RWPE1 (cell line): ENCODE measurements at regions not wholly inside any gene's neighbourhood (a gene's known extent, or its start where the extent isn't known, plus 50 kb on each side); places are given as distances from the start of the nearest gene placed in this dataset.

Experiments
- CTCF ChIA-PET: fragments of 350-600 bp; sonication (Branson Sonifier 250); formaldehyde crosslinking; extraction: SDS; loops from one replicate; lab custom pipeline; 2021; lab: Yijun Ruan, JAX
- POLR2A ChIA-PET: fragments of 400-600 bp; formaldehyde crosslinking; extraction: SDS; loops from one replicate; lab custom pipeline; 2020; ENCODE audit warnings: antibody characterized with exemption; ENCODE audit not compliant: low non-redundant PET; lab: Yijun Ruan, JAX
- DNase-seq: peaks from one replicate; pipeline ENCODE4 v3.0.0; 2012; ENCODE audit warnings: low spot score
- H3K27ac ChIP-seq: fragments of 450-650 bp; 2 replicates; pipeline ENCODE4 v1.5.1; 2017
- CTCF ChIP-seq: fragments of 450-650 bp; conservative IDR thresholded peaks from 2 replicates; pipeline ENCODE4 v1.5.1; 2017; ENCODE audit warnings: low read depth, mild to moderate bottlenecking

GRCh38 chr6:159615918-159616317, 77.1 kb downstream of the SOD2 start:
- ChIA-PET CTCF (no interaction called here), POLR2A (no interaction called here)
- no peak overlapping the region for H3K27ac ChIP-seq
- TF ChIP-seq CTCF = no peak
- DNase-seq = no peak

GRCh38 chr6:159610881-159611280, 82.2 kb downstream of the SOD2 start:
- no peak for TF ChIP-seq CTCF
- ChIA-PET CTCF (no interaction called here), POLR2A (no interaction called here)
- no peak overlapping the region for H3K27ac ChIP-seq
- DNase-seq = no peak

GRCh38 chr6:159609652-159610178, 83.3 kb downstream of the SOD2 start:
- H3K27ac ChIP-seq = no peak overlapping the region
- POLR2A ChIA-PET = no interaction called here
- TF ChIP-seq CTCF = no peak
- no peak for DNase-seq
- CTCF ChIA-PET = no interaction called here

- ChIA-PET POLR2A (no interaction called here), CTCF (no interaction called here)
- TF ChIP-seq CTCF = peak; percentile 29; the same call in 1 of the 2 replicates
- H3K27ac ChIP-seq = no peak overlapping the region
- DNase-seq = peak; percentile 48
These were observed 83.9 kb downstream of the SOD2 start for GRCh38 chr6:159608961-159609651.

- no peak for TF ChIP-seq CTCF
- DNase-seq = no peak
- ChIA-PET CTCF (no interaction called here), POLR2A (no interaction called here)
- H3K27ac ChIP-seq = no peak overlapping the region
These were observed 86.3 kb downstream of the SOD2 start for GRCh38 chr6:159606786-159607185.

- TF ChIP-seq CTCF = no peak
- no peak for DNase-seq
- ChIA-PET CTCF (interaction anchor here (1.1 kb wide), 1 partner anchor 26 kb away, joined by 3 read pairs; no protein-coding TSS in a partner anchor), POLR2A (no interaction called here)
- no peak overlapping the region for H3K27ac ChIP-seq
These were observed 88.5 kb downstream of the SOD2 start for GRCh38 chr6:159604443-159604956.
